Trophoblast cell (in vitro differentiated cells and primary cell): ENCODE measurements at regions not wholly inside any gene's neighbourhood (a gene's known extent, or its start where the extent isn't known, plus 50 kb on each side); places are given as distances from the start of the nearest gene placed in this dataset.
A peak's percentile ranks its signal among the peaks of the same experiment; 100 is the strongest.
"Not testable (repeated sequence)": the region's sequence is repeated elsewhere in the genome, so short reads cannot be mapped to it uniquely, and the experiment has no call there.

Experiments used
- DNase-seq, 2 donors: peaks; one replicate each; pipeline ENCODE4 v3.0.0-alpha.2; 2016
- H2AFZ ChIP-seq: 2 replicates; pipeline ENCODE4 v1.6.1; 2013; ENCODE audit warnings: low read length, moderate library complexity, mild to moderate bottlenecking; ENCODE audit not compliant: insufficient read depth, poor library complexity
- H2AK5ac ChIP-seq: 2 replicates; pipeline ENCODE4 v1.6.1; 2013; ENCODE audit warnings: mild to moderate bottlenecking, low read length
- H2BK120ac ChIP-seq: 2 replicates; pipeline ENCODE4 v1.6.1; 2013; ENCODE audit warnings: low read length, mild to moderate bottlenecking, moderate library complexity; ENCODE audit not compliant: insufficient read depth, poor library complexity
- H2BK12ac ChIP-seq: 2 replicates; pipeline ENCODE4 v1.6.1; 2013; ENCODE audit warnings: mild to moderate bottlenecking, low read length, moderate library complexity
- H2BK5ac ChIP-seq: 2 replicates; pipeline ENCODE4 v1.6.1; 2013; ENCODE audit warnings: low read length, low read depth, moderate library complexity, mild to moderate bottlenecking; ENCODE audit not compliant: poor library complexity
- H3K14ac ChIP-seq: 2 replicates; pipeline ENCODE4 v1.6.1; 2013; ENCODE audit warnings: mild to moderate bottlenecking, low read length
- H3K18ac ChIP-seq: 2 replicates; pipeline ENCODE4 v1.6.1; 2013; ENCODE audit warnings: mild to moderate bottlenecking, low read length
- H3K23ac ChIP-seq: 2 replicates; pipeline ENCODE4 v1.6.1; 2013; ENCODE audit warnings: low read length
- H3K27ac ChIP-seq: 2 replicates; pipeline ENCODE4 v1.5.1; 2013; ENCODE audit warnings: low read depth, mild to moderate bottlenecking, inconsistent platforms, low read length, moderate library complexity
- H3K27me3 ChIP-seq: 2 replicates; pipeline ENCODE4 v1.6.1; 2013; ENCODE audit warnings: inconsistent platforms, mild to moderate bottlenecking, low read length, moderate library complexity; ENCODE audit not compliant: insufficient read depth
- H3K36me3 ChIP-seq, 2 experiments: 1 replicate in 1 of 2; 2 replicates in 1 of 2; pipeline ENCODE4 v1.6.1; 2013; ENCODE audit warnings: low read length in 2 of 2, mild to moderate bottlenecking in 2 of 2, moderate library complexity in 1 of 2; ENCODE audit not compliant: insufficient read depth in 2 of 2, control insufficient read depth in 1 of 2
- H3K4ac ChIP-seq: 2 replicates; pipeline ENCODE4 v1.6.1; 2013; ENCODE audit warnings: low read depth, mild to moderate bottlenecking, low read length, moderate library complexity
- H3K4me1 ChIP-seq, 2 experiments: 1 replicate in 1 of 2; 2 replicates in 1 of 2; pipeline ENCODE4 v1.6.1; 2013; ENCODE audit warnings: low read length in 2 of 2, mild to moderate bottlenecking in 2 of 2, moderate library complexity in 1 of 2; ENCODE audit not compliant: insufficient read depth in 2 of 2, control insufficient read depth in 1 of 2
- H3K4me2 ChIP-seq: 2 replicates; pipeline ENCODE4 v1.6.1; 2013; ENCODE audit warnings: inconsistent platforms, mild to moderate bottlenecking, low read length, moderate library complexity
- H3K4me3 ChIP-seq: 2 replicates; pipeline ENCODE4 v1.5.1; 2013; ENCODE audit warnings: mild to moderate bottlenecking, low read depth, low read length, inconsistent platforms
- H3K79me1 ChIP-seq: one replicate; pipeline ENCODE4 v1.6.1; 2013; ENCODE audit warnings: low read length
- H3K79me2 ChIP-seq: 2 replicates; pipeline ENCODE4 v1.6.1; 2013; ENCODE audit warnings: low read length, mild to moderate bottlenecking; ENCODE audit not compliant: control insufficient read depth, insufficient read depth, poor library complexity
- H3K9ac ChIP-seq: 2 replicates; pipeline ENCODE4 v1.6.1; 2013; ENCODE audit warnings: mild to moderate bottlenecking, low read length
- H3K9me3 ChIP-seq: 2 replicates; pipeline ENCODE4 v1.6.1; 2013; ENCODE audit warnings: low read depth, mild to moderate bottlenecking, control low read depth, inconsistent platforms, low read length; ENCODE audit not compliant: insufficient read depth
- H4K12ac ChIP-seq: 2 replicates; pipeline ENCODE4 v1.6.1; 2013; ENCODE audit warnings: low read depth, mild to moderate bottlenecking, low read length, moderate library complexity
- H4K8ac ChIP-seq: 2 replicates; pipeline ENCODE4 v1.6.1; 2013; ENCODE audit warnings: low read depth, mild to moderate bottlenecking, low read length, moderate library complexity
- H4K91ac ChIP-seq: one replicate; pipeline ENCODE4 v1.6.1; 2013; ENCODE audit warnings: low read depth, mild to moderate bottlenecking, low read length, moderate library complexity
- WGBS: extraction: QIAGEN DNeasy Blood & Tissue Kit; methylation state at CpG from one replicate; pipeline ENCODE4 v1.1.7; 2013; ENCODE audit warnings: missing lambda C conversion rate; ENCODE audit not compliant: insufficient read length, insufficient coverage; ENCODE audit errors: extremely low coverage; 5-methylcytosine and 5-hydroxymethylcytosine counted together

DNA sequence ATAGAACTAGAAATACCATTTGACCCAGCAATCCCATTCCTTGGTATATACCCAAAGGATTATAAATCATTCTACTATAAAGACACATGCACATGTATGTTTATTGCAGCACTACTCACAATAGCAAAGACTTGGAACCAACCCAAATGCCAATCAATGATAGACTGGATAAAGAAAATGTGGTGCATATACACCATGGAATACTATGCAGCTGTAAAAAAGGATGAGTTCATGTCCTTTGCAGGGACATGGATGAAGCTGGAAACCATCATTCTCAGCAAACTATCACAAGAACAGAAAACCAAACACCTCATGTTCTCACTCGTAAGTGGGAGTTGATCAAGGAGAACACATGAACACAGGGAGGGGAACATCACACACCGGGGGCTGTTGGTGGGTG, 108.9 kb upstream of the IL1RAPL2 start:
- H2BK12ac ChIP-seq, H4K12ac ChIP-seq, H3K79me1 ChIP-seq, H3K9me3 ChIP-seq, H3K9ac ChIP-seq, H3K27me3 ChIP-seq, DNase-seq, H3K4ac ChIP-seq, H3K4me1 ChIP-seq, H4K8ac ChIP-seq, H3K14ac ChIP-seq, H3K27ac ChIP-seq, H4K91ac ChIP-seq, H2BK120ac ChIP-seq, H3K18ac ChIP-seq, H3K79me2 ChIP-seq, H3K23ac ChIP-seq, H2AK5ac ChIP-seq, H3K4me2 ChIP-seq, H3K4me3 ChIP-seq, H2AFZ ChIP-seq, H3K36me3 ChIP-seq, H2BK5ac ChIP-seq: not testable (repeated sequence)
- WGBS, result no CpG with 5 or more reads among the region's 2 CpGs

DNA sequence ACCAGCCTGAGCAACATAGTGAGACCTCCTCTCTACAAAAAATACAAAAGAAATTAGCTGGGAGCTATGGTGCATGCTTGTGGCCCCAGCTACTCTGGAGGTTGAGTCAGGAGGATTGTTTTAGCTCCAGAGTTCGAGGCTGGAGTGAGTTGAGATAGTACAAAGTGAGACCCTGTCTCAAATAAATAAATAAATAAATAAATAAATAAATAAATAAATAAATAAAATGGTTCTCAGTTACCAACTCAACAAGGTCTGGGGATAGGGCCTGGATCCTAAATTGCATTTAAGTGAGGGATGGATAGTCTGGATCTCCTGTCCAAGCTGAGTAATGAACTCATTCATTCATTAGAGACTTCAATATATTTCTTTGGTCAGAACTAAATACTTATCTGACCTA, 115.7 kb upstream of the IL1RAPL2 start:
- Histone ChIP-seq H3K4me2 (no peak overlapping the region), H3K79me2 (no peaks in the 10 kb centered on the region), H3K9ac (no peak overlapping the region), H2BK5ac (no peak overlapping the region), H4K8ac (no peak overlapping the region), H2BK12ac (no peak overlapping the region), H4K91ac (no peak overlapping the region), H2BK120ac (no peak overlapping the region), H3K4me1 (no peaks in the 10 kb centered on the region), H3K18ac (no peak overlapping the region), H3K79me1 (no peaks in the 10 kb centered on the region), H2AK5ac (no peak overlapping the region), H3K27me3 (no peaks in the 10 kb centered on the region), H4K12ac (no peak overlapping the region), H3K14ac (no peak overlapping the region), H2AFZ (no peak overlapping the region), H3K4ac (no peak overlapping the region), H3K27ac (no peak overlapping the region), H3K23ac (no peak overlapping the region), H3K4me3 (no peak overlapping the region), H3K36me3 (no peaks in the 10 kb centered on the region), H3K9me3 (no peaks in the 10 kb centered on the region)
- no CpG with 5 or more reads among the region's 1 CpG for WGBS
- no peak for DNase-seq

DNA sequence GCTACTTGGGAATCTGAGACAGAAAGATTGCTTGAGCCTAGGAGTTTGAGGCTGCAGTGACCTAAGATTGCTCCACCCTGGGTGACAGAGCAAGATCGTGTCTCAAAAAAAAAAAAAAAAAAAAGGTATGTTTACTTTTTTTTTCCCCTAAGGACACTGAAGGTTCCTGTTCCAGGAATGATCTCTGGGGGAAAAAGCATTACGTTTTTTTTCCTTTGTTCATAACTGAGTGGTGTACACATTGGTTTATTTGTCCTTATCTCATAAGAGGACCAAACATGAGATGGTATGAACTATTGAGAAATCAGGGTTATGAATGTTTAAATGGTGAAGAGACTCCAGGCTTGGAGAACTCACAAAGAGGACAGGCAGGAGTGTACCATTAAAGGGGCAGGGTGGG, 120.4 kb upstream of the IL1RAPL2 start:
- Histone ChIP-seq H3K4me2 (no peak overlapping the region), H3K14ac (no peak overlapping the region), H3K23ac (no peak overlapping the region), H4K91ac (no peak overlapping the region), H2BK12ac (no peak overlapping the region), H3K36me3 (no peaks in the 10 kb centered on the region), H2AK5ac (no peak overlapping the region), H3K79me2 (no peaks in the 10 kb centered on the region), H3K27ac (no peak overlapping the region), H2AFZ (no peak overlapping the region), H3K4me3 (no peak overlapping the region), H4K8ac (no peak overlapping the region), H3K79me1 (no peaks in the 10 kb centered on the region), H3K9me3 (no peaks in the 10 kb centered on the region), H2BK5ac (no peak overlapping the region), H3K9ac (no peak overlapping the region), H2BK120ac (no peak overlapping the region), H3K27me3 (no peaks in the 10 kb centered on the region), H3K18ac (no peak overlapping the region), H3K4ac (no peak overlapping the region), H4K12ac (no peak overlapping the region), H3K4me1 (no peaks in the 10 kb centered on the region)
- no CpG with 5 or more reads among the region's 2 CpGs for WGBS
- DNase-seq, result peak; percentile 9 to 66

DNA sequence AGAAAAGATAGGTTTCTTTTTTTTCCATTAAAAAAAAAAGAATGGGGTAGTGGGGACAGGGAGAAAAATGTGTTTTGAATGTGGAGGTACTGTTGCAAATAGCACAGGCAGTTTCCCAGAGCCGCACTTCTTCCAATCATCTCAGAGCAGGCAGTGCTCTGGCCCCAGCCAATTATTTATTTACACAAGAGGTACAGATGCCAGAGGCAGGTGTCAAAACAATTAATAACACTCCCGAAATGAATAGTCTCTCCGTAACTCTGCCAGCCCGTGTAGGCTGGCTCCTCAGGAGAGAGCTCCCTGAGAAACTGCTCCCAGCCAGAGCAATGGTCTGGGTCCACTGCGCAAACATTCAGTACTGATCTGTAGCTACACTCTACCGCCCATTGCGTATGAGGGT, 130.8 kb upstream of the IL1RAPL2 start:
- no peak overlapping the region for H3K4me3 ChIP-seq
- no peak overlapping the region for H3K23ac ChIP-seq
- no peaks in the 10 kb centered on the region for H3K79me2 ChIP-seq
- no peaks in the 10 kb centered on the region for H3K79me1 ChIP-seq
- no peaks in the 10 kb centered on the region for H3K27me3 ChIP-seq
- no peak overlapping the region for H4K8ac ChIP-seq
- no peak overlapping the region for H3K27ac ChIP-seq
- H3K36me3 ChIP-seq, result no peaks in the 10 kb centered on the region
- no peak overlapping the region for H4K91ac ChIP-seq
- H3K18ac ChIP-seq, result no peak overlapping the region
- H2BK5ac ChIP-seq, result no peak overlapping the region
- no peak overlapping the region for H3K4me2 ChIP-seq
- no peak overlapping the region for H2BK12ac ChIP-seq
- no peak overlapping the region for H3K14ac ChIP-seq
- no peak overlapping the region for H3K4ac ChIP-seq
- no peak for DNase-seq
- H3K9ac ChIP-seq, result no peak overlapping the region
- WGBS, result no CpG with 5 or more reads among the region's 7 CpGs
- no peak overlapping the region for H2AFZ ChIP-seq
- H3K9me3 ChIP-seq, result no peaks in the 10 kb centered on the region
- no peak overlapping the region for H2AK5ac ChIP-seq
- no peak overlapping the region for H4K12ac ChIP-seq
- H2BK120ac ChIP-seq, result no peak overlapping the region
- no peaks in the 10 kb centered on the region for H3K4me1 ChIP-seq
